ENCODE measurements at regions not wholly inside any gene's neighbourhood (a gene's known extent, or its start where the extent isn't known, plus 50 kb on each side); places are given as distances from the start of the nearest gene placed in this dataset.
"Not testable (repeated sequence)": the region's sequence is repeated elsewhere in the genome, so short reads cannot be mapped to it uniquely, and the experiment has no call there.

GRCh38 chr3:20615982-20616381, 430.0 kb upstream of the SGO1 start:
- H3K36me3 ChIP-seq; H3K27me3 ChIP-seq; H3K4me3 ChIP-seq; H3K4me1 ChIP-seq; H3K27ac ChIP-seq; DNase-seq; intact Hi-C loops (cut with DNase I; ENCODE audit: low total_unique reads): not testable (repeated sequence)
- peaks cover 5 to 38% (median 21%) of the 10 kb centered on the region in 3 donors for H3K9me3 ChIP-seq

DNA sequence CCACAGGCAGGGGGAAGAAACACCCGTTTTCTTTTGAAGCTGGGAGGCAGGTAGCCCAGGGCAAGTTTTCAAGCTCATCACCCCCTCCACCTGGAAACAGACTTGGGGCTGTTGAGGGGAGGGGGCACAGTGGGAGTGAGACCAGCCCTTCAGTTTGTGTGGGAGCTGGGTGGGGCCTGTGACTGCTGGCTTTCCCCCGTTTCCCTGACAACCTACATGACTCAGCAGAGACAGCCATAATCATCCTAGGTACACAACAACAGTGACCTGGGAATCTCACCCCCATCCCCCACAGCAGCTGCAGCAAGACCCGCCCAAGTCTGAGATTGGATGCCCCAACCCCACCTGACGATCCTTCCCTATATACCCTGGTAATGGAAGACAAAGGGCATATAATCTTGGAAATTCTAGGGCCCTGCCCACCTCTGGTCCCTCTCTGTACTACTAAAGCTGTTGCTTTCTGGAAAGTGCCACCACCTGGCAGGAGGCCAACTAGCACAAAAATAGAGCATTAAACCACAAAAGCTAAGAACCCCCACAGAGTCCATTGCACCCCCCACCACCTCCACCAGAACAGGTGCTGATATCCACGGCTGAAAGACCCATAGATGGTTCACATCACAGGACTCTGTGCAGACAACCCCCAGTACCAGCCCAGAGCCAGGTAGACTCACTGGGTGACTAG, 422.2 kb upstream of the SGO1 start:
- Histone ChIP-seq H3K4me3 (no peak overlapping the region), H3K36me3 (no peaks in the 10 kb centered on the region), H3K9me3 (peaks cover 5 to 34% (median 34%) of the 10 kb centered on the region in 3 donors), H3K27me3 (no peaks in the 10 kb centered on the region), H3K4me1 (no peaks in the 10 kb centered on the region), H3K27ac (no peak overlapping the region)
- TF ChIP-seq, protein P1, sequence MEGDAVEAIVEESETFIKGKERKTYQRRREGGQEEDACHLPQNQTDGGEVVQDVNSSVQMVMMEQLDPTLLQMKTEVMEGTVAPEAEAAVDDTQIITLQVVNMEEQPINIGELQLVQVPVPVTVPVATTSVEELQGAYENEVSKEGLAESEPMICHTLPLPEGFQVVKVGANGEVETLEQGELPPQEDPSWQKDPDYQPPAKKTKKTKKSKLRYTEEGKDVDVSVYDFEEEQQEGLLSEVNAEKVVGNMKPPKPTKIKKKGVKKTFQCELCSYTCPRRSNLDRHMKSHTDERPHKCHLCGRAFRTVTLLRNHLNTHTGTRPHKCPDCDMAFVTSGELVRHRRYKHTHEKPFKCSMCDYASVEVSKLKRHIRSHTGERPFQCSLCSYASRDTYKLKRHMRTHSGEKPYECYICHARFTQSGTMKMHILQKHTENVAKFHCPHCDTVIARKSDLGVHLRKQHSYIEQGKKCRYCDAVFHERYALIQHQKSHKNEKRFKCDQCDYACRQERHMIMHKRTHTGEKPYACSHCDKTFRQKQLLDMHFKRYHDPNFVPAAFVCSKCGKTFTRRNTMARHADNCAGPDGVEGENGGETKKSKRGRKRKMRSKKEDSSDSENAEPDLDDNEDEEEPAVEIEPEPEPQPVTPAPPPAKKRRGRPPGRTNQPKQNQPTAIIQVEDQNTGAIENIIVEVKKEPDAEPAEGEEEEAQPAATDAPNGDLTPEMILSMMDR (IDR thresholded peaks at IDR 0.05): no peak
- intact Hi-C loops (cut with DNase I; ENCODE audit: low total_unique reads): no loop called here
- peak in 1 of 2 donors; percentile 38 for DNase-seq

GRCh38 chr3:20604659-20605058, 418.7 kb upstream of the SGO1 start:
- no peak for DNase-seq
- H3K27ac ChIP-seq: no peak overlapping the region
- intact Hi-C loops (cut with DNase I; ENCODE audit: low total_unique reads): no loop called here
- H3K4me3 ChIP-seq: no peak overlapping the region
- H3K9me3 ChIP-seq: peaks cover 0 to 18% (median 0%) of the 10 kb centered on the region in 3 donors
- TF ChIP-seq, protein P1 (IDR thresholded peaks at IDR 0.05): no peak
- H3K36me3 ChIP-seq: no peaks in the 10 kb centered on the region
- H3K27me3 ChIP-seq: no peaks in the 10 kb centered on the region
- H3K4me1 ChIP-seq: no peaks in the 10 kb centered on the region

DNA sequence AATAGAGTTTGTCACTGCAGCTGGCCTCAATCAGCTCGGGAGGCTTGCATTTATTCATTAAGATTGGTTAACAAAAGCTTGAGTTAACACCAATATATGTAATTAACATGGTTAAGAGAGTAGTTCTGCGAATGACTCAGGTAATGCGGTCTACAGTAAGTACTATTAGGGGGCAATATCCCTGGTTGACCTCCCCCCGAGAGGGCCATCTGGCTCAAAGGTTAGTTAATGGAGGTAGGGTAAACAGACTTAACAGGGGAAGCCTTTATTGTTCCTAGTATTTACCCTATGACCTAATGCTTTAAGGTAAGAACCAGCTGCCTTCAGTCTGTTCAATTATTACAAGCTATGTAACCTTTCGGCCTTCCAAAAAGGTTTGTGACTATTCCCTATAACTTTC, 403.3 kb upstream of the SGO1 start:
- TF ChIP-seq, protein P1 (IDR thresholded peaks at IDR 0.05): no peak
- Histone ChIP-seq H3K27ac (no peak overlapping the region), H3K4me3 (no peak overlapping the region), H3K27me3 (no peaks in the 10 kb centered on the region), H3K4me1 (no peaks in the 10 kb centered on the region), H3K9me3 (no peaks in the 10 kb centered on the region), H3K36me3 (no peaks in the 10 kb centered on the region)
- intact Hi-C loops (cut with DNase I; ENCODE audit: low total_unique reads): no loop called here
- DNase-seq: no peak

DNA sequence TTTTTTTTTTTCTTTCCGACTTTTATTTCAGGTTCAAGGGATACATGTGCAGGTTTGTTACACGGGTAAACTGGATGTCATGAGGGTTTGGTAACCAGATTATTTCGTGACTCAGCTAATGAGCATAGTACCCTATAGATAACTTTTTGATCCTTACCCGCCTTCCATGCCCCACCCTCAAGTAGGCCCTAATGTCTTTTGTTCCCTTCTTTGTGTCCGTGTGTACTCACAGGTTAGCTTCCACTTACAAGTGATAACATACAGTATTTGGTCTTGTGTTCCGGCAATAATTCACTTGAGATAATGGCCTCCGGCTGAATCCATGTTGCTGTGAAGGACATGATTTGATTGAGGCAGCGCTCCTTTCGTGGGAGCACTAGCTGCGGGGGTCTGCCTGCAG, 402.8 kb upstream of the SGO1 start:
- Histone ChIP-seq H3K27me3 (no peaks in the 10 kb centered on the region), H3K4me1 (no peaks in the 10 kb centered on the region), H3K9me3 (no peaks in the 10 kb centered on the region), H3K36me3 (no peaks in the 10 kb centered on the region), H3K4me3 (no peak overlapping the region), H3K27ac (no peak overlapping the region)
- DNase-seq: no peak
- intact Hi-C loops (cut with DNase I; ENCODE audit: low total_unique reads): no loop called here
- TF ChIP-seq, protein P1 (IDR thresholded peaks at IDR 0.05): no peak

DNA sequence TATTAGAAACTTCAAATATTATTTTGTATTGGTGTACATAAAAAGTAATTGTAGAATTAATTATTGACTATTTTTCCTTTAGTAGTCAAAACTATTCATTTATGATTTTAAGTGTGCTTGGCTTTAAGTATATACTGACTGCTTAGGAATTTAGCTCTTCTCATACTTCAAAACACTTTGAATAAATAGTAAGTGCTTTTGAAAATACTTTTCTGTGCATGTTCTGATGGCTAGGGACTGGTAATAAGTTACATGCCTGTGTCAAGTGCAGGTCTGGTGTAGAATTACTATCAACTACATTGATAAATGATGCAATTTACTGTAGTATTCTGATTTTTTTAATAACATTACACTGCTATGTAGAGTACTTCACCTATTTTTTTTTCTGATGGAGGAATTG, 397.6 kb upstream of the SGO1 start:
- H3K27me3 ChIP-seq: no peaks in the 10 kb centered on the region
- TF ChIP-seq, protein P1 (IDR thresholded peaks at IDR 0.05): no peak
- H3K27ac ChIP-seq: no peak overlapping the region
- H3K36me3 ChIP-seq: no peaks in the 10 kb centered on the region
- H3K4me1 ChIP-seq: no peaks in the 10 kb centered on the region
- DNase-seq: no peak
- H3K9me3 ChIP-seq: no peaks in the 10 kb centered on the region
- intact Hi-C loops (cut with DNase I; ENCODE audit: low total_unique reads): no loop called here
- no peak overlapping the region for H3K4me3 ChIP-seq

Data from tibial artery (tissue), 4 donors.